ENCODE measurements at regions not wholly inside any gene's neighbourhood (a gene's known extent, or its start where the extent isn't known, plus 50 kb on each side); places are given as distances from the start of the nearest gene placed in this dataset.

- TF ChIP-seq POLR2A (IDR thresholded peaks at IDR 0.05; ENCODE audit: low read depth) = no peak
- TF ChIP-seq POLR2AphosphoS5 (IDR thresholded peaks at IDR 0.05) = no peak
- no peak for TF ChIP-seq EP300 (IDR thresholded peaks at IDR 0.05)
- TF ChIP-seq CTCF (IDR thresholded peaks at IDR 0.05) = no peak
- no peaks in the 10 kb centered on the region for H3K27me3 ChIP-seq
- peaks cover 0 to 6% (median 0%) of the 10 kb centered on the region in 4 donors for H3K9me3 ChIP-seq
- intact Hi-C loops (cut with DNase I) = no loop called here
- no peak overlapping the region for H3K27ac ChIP-seq (replicated peaks in 1 of 4)
- no peaks in the 10 kb centered on the region for H3K4me1 ChIP-seq
- H3K36me3 ChIP-seq = no peaks in the 10 kb centered on the region
- DNase-seq (ENCODE audit: extremely low spot score) = no peak
- H3K4me3 ChIP-seq = no peak overlapping the region
These were observed 98.4 kb upstream of the FAM3C start for GRCh38 chr7:121494516-121494915.

- no peaks in the 10 kb centered on the region for H3K4me1 ChIP-seq
- H3K27ac ChIP-seq (replicated peaks in 1 of 4) = no peak overlapping the region
- no peaks in the 10 kb centered on the region for H3K36me3 ChIP-seq
- DNase-seq (ENCODE audit: extremely low spot score) = no peak
- H3K9me3 ChIP-seq = peaks cover 0 to 6% (median 0%) of the 10 kb centered on the region in 4 donors
- no peak overlapping the region for H3K4me3 ChIP-seq
- WGBS = 56% methylated on average over 1 of the region's 1 CpG
- no peak for TF ChIP-seq CTCF (IDR thresholded peaks at IDR 0.05)
- no peak for TF ChIP-seq POLR2A (IDR thresholded peaks at IDR 0.05; ENCODE audit: low read depth)
- TF ChIP-seq POLR2AphosphoS5 (IDR thresholded peaks at IDR 0.05) = no peak
- TF ChIP-seq EP300 (IDR thresholded peaks at IDR 0.05) = no peak
- no peaks in the 10 kb centered on the region for H3K27me3 ChIP-seq
- intact Hi-C loops (cut with DNase I) = no loop called here
These were observed 97.4 kb upstream of the FAM3C start for GRCh38 chr7:121493553-121493952.

GRCh38 chr7:121490309-121490708, 94.2 kb upstream of the FAM3C start:
- DNase-seq (ENCODE audit: extremely low spot score) = no peak
- intact Hi-C loops (cut with DNase I) = no loop called here

GRCh38 chr7:121489440-121489839, 93.3 kb upstream of the FAM3C start:
- Histone ChIP-seq H3K27me3 (no peaks in the 10 kb centered on the region), H3K4me1 (peaks cover 0 to 12% (median 10%) of the 10 kb centered on the region in 4 donors), H3K9me3 (no peaks in the 10 kb centered on the region), H3K36me3 (no peaks in the 10 kb centered on the region), H3K27ac (replicated peaks in 1 of 4) (no peak overlapping the region), H3K4me3 (no peak overlapping the region)
- intact Hi-C loops (cut with DNase I) = no loop called here
- TF ChIP-seq EP300 (IDR thresholded peaks at IDR 0.05) (no peak), CTCF (IDR thresholded peaks at IDR 0.05) (no peak), POLR2A (IDR thresholded peaks at IDR 0.05; ENCODE audit: low read depth) (no peak), POLR2AphosphoS5 (IDR thresholded peaks at IDR 0.05) (no peak)
- 83% methylated on average over 2 of the region's 2 CpGs for WGBS
- DNase-seq (ENCODE audit: extremely low spot score) = no peak

More at GRCh38 chr7:121490309-121490708, 94.2 kb upstream of the FAM3C start:
- Histone ChIP-seq H3K27me3 (no peaks in the 10 kb centered on the region), H3K27ac (replicated peaks in 1 of 4) (no peak overlapping the region), H3K4me3 (no peak overlapping the region), H3K4me1 (peaks cover 0 to 11% (median 9%) of the 10 kb centered on the region in 4 donors), H3K9me3 (no peaks in the 10 kb centered on the region), H3K36me3 (no peaks in the 10 kb centered on the region)
- TF ChIP-seq POLR2AphosphoS5 (IDR thresholded peaks at IDR 0.05) = no peak
- no peak for TF ChIP-seq EP300 (IDR thresholded peaks at IDR 0.05)
- TF ChIP-seq POLR2A (IDR thresholded peaks at IDR 0.05; ENCODE audit: low read depth) = no peak
- no peak for TF ChIP-seq CTCF (IDR thresholded peaks at IDR 0.05)
- WGBS = 66% methylated on average over 5 of the region's 5 CpGs

GRCh38 chr7:121488111-121488650, 92.1 kb upstream of the FAM3C start:
- no peak for TF ChIP-seq POLR2A (IDR thresholded peaks at IDR 0.05; ENCODE audit: low read depth)
- TF ChIP-seq CTCF (IDR thresholded peaks at IDR 0.05) = no peak
- no peak for TF ChIP-seq POLR2AphosphoS5 (IDR thresholded peaks at IDR 0.05)
- TF ChIP-seq EP300 (IDR thresholded peaks at IDR 0.05) = no peak
- 91% methylated on average over 3 of the region's 3 CpGs for WGBS
- H3K36me3 ChIP-seq = no peaks in the 10 kb centered on the region
- no peak for DNase-seq (ENCODE audit: extremely low spot score)
- peaks cover 0 to 12% (median 10%) of the 10 kb centered on the region in 4 donors for H3K4me1 ChIP-seq
- no peaks in the 10 kb centered on the region for H3K27me3 ChIP-seq
- H3K4me3 ChIP-seq = no peak overlapping the region
- H3K27ac ChIP-seq (replicated peaks in 1 of 4) = no peak overlapping the region
- intact Hi-C loops (cut with DNase I) = no loop called here
- H3K9me3 ChIP-seq = no peaks in the 10 kb centered on the region

All from esophagus muscularis mucosa (tissue), 4 donors.